HFF-Myc (cell line): ENCODE measurements at regions not wholly inside any gene's neighbourhood (a gene's known extent, or its start where the extent isn't known, plus 50 kb on each side); places are given as distances from the start of the nearest gene placed in this dataset.

Source experiments
- DNase-seq: peaks from one replicate; pipeline ENCODE4 v3.0.0-alpha.2; 2011; ENCODE audit warnings: low read depth; ENCODE audit errors: extremely low read depth
- H3K4me3 ChIP-seq: replicated peaks from 2 replicates; pipeline ENCODE4 v1.5.1; 2011; ENCODE audit warnings: low read depth, mild to moderate bottlenecking, control low read depth, low read length
- CTCF ChIP-seq: IDR thresholded peaks from 2 replicates; pipeline ENCODE4 v1.5.1; 2012; ENCODE audit warnings: mild to moderate bottlenecking, low read depth, low read length, control low read depth; ENCODE audit errors: missing control alignments

GRCh38 chr2:56107502-56108220 lies 76.1 kb upstream of the CCDC85A start:
- TF ChIP-seq CTCF = no peak
- no peak for DNase-seq
- H3K4me3 ChIP-seq = no peak overlapping the region

GRCh38 chr2:56108806-56109205 lies 75.0 kb upstream of the CCDC85A start:
- no peak overlapping the region for H3K4me3 ChIP-seq
- no peak for TF ChIP-seq CTCF
- DNase-seq = no peak

DNA sequence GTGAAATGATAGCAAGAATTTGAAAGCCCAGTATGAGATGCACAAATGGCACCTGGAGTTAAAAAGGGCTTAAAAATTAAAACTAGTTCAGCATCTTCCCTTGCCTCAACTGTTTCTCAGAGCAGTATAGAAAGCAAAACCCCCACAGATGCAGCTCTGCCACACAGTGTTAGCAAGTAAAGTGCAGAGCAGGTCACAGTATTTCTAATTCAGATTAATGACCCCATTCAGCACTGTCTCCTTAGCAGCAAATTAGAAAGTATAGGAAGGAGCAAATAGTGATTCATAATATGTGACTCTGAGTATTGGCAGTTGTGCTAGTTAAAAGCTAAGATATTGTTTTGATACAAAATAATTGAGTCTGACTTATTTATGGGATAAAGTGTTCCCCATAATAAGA lies 73.8 kb upstream of the CCDC85A start:
- no peak overlapping the region for H3K4me3 ChIP-seq
- TF ChIP-seq CTCF = no peak
- no peak for DNase-seq

GRCh38 chr2:56113382-56113975 lies 70.3 kb upstream of the CCDC85A start:
- no peak for TF ChIP-seq CTCF
- H3K4me3 ChIP-seq = no peak overlapping the region
- DNase-seq = no peak

DNA sequence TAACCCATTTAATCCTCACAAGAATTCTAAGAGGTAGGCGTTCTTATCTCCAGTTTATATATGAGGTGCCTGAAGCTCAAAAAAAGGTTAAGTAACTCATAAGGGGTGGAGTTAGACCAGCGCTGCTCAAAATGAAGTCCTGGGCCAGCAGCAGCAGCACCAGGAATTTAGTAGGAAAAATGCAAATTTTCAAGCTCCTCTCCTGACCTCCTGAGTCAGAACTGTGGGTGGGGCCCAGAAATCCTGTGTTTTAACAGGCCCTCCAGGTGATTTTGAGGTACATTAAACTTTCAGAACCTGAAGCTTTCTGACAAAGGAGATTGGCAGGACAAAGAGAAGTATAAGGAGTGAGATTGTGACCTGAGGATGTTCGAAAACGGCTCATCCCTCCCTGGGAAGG lies 66.0 kb upstream of the CCDC85A start:
- TF ChIP-seq CTCF = no peak
- DNase-seq = no peak
- H3K4me3 ChIP-seq = no peak overlapping the region

DNA sequence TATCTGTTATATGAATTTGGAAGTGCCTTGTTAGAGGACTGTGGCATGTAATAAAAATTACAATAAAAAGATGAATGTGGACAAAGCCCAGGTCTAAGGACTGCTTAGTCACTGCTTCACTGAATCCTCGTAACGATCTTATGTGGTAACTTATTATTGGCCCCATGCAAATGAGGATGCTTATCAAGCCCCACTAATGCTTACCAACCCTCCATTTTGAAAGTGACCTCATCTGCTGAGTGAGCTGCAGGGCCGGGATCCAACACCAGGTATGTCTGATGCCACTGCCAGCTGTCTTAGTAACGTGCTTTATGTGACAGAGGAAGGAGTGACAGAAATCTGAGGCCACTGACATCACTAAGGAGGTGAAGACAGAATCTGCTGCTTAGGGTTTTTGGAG lies 65.3 kb upstream of the CCDC85A start:
- no peak for TF ChIP-seq CTCF
- DNase-seq = no peak
- H3K4me3 ChIP-seq = no peak overlapping the region

DNA sequence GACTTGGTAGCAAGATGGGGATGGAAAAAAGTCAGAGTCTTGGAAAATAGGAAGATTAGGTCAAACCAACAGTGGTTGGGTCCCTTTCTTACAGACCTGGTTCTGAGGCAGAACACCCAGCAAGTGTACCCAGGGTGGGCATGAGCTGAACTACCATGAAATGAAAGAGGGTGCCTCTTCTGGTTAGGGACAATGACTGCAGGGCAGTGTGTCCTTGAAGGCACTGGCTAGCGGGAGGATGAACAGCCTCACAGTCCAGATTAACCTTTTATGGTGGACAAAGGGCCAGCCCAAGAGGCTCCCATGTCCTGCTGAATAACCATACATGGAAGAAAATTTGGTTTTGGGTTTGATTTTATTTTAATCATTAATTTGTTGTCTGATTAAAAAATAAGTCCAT lies 61.8 kb upstream of the CCDC85A start:
- no peak for TF ChIP-seq CTCF
- H3K4me3 ChIP-seq = no peak overlapping the region
- no peak for DNase-seq
